Suprapubic skin (tissue), 4 donors: ENCODE measurements at regions not wholly inside any gene's neighbourhood (a gene's known extent, or its start where the extent isn't known, plus 50 kb on each side); places are given as distances from the start of the nearest gene placed in this dataset.

Source experiments
- DNase-seq, 2 donors: peaks; one replicate each; pipeline ENCODE4 v3.0.0-alpha.2; 2019; ENCODE audit warnings: low spot score in 2 of 2
- H3K27ac ChIP-seq: fragments of 200-600 bp; sonication (generic); one replicate; pipeline ENCODE4 v1.5.1; 2019
- H3K27me3 ChIP-seq: fragments of 200-600 bp; sonication (generic); one replicate; pipeline ENCODE4 v1.5.1; 2019
- H3K36me3 ChIP-seq: fragments of 200-600 bp; sonication (generic); one replicate; pipeline ENCODE4 v1.5.1; 2019
- H3K4me1 ChIP-seq: fragments of 200-600 bp; sonication (generic); one replicate; pipeline ENCODE4 v1.5.1; 2019
- H3K4me3 ChIP-seq: fragments of 200-600 bp; sonication (generic); one replicate; pipeline ENCODE4 v1.5.1; 2019; ENCODE audit warnings: mild to moderate bottlenecking
- H3K9me3 ChIP-seq: fragments of 200-600 bp; sonication (generic); one replicate; pipeline ENCODE4 v1.5.1; 2019
- EP300 ChIP-seq: sonication (generic); formaldehyde crosslinking; IDR thresholded peaks from one replicate; pipeline ENCODE4 v1.6.1; 2017; ENCODE audit warnings: antibody characterized with exemption
- POLR2A ChIP-seq, 2 donors: fragments of 450-650 bp; IDR thresholded peaks; one replicate each; pipeline ENCODE4 v1.6.1; 2017; ENCODE audit warnings: antibody characterized with exemption in 2 of 2, mild to moderate bottlenecking in 2 of 2, moderate library complexity in 2 of 2
- POLR2AphosphoS5 ChIP-seq, 3 donors: sonication (generic); formaldehyde crosslinking; IDR thresholded peaks; one replicate each; pipeline ENCODE4 v1.6.1; 2017; ENCODE audit warnings: antibody characterized with exemption in 3 of 3
- WGBS: methylation state at CpG from one replicate; pipeline ENCODE4 v1.1.5; 2018; 5-methylcytosine and 5-hydroxymethylcytosine counted together
- TF ChIP-seq, protein P1 (sequence below), 2 donors: fragments of 200-600 bp in 1 of 2; fragments of 450-650 bp in 1 of 2; sonication (generic) in 1 of 2; IDR thresholded peaks; one replicate each; pipeline ENCODE4 v1.5.1; 2016 to 2019; ENCODE audit warnings: antibody characterized with exemption in 2 of 2, mild to moderate bottlenecking in 1 of 2, moderate library complexity in 1 of 2

DNA sequence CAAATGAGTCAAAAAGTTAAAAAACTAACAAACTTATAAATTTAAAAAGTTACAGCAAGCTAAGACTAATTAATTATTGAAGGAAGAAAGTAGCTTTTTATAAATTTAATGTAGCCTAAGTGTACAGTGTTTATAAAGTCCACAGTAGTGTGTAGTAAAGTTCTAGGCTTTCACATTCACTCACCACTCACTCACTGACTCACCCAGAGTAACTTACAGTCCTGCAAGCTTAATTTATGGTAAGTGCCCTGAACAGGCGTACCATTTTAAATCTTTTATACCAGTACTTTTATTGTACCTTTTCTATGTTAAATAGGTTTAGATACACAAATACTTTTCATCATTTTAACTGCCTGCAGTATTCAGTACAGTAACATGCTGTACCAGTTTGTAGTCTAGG is 80.0 kb upstream of the C9orf72 start:
- H3K36me3 ChIP-seq = no peaks in the 10 kb centered on the region
- no peaks in the 10 kb centered on the region for H3K27me3 ChIP-seq
- 79% methylated on average over 1 of the region's 1 CpG for WGBS
- no peaks in the 10 kb centered on the region for H3K4me1 ChIP-seq
- TF ChIP-seq, protein P1, sequence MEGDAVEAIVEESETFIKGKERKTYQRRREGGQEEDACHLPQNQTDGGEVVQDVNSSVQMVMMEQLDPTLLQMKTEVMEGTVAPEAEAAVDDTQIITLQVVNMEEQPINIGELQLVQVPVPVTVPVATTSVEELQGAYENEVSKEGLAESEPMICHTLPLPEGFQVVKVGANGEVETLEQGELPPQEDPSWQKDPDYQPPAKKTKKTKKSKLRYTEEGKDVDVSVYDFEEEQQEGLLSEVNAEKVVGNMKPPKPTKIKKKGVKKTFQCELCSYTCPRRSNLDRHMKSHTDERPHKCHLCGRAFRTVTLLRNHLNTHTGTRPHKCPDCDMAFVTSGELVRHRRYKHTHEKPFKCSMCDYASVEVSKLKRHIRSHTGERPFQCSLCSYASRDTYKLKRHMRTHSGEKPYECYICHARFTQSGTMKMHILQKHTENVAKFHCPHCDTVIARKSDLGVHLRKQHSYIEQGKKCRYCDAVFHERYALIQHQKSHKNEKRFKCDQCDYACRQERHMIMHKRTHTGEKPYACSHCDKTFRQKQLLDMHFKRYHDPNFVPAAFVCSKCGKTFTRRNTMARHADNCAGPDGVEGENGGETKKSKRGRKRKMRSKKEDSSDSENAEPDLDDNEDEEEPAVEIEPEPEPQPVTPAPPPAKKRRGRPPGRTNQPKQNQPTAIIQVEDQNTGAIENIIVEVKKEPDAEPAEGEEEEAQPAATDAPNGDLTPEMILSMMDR (IDR thresholded peaks at IDR 0.05) = no peak
- TF ChIP-seq POLR2A (IDR thresholded peaks at IDR 0.05) (no peak), POLR2AphosphoS5 (IDR thresholded peaks at IDR 0.05) (no peak), EP300 (no peak)
- H3K27ac ChIP-seq = no peak overlapping the region
- H3K4me3 ChIP-seq = no peak overlapping the region
- H3K9me3 ChIP-seq = no peaks in the 10 kb centered on the region
- no peak for DNase-seq

DNA sequence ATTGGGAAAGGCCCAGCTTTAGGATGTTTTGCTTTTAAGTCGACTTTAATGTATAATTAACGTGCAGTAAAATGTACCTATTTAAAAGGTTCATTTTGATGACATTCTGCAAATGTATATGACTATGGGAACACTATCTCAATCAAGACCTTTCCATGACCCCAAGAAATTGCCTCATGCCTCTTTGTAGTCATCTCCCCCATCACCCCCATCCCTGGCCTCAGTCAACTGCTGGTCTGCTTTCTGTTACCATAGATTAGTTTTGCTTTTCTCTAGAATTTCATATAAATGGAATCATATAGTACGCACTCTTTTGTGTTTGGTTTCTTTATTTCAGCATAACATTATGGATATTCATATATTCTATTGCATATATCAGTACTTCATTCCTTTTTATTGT is 80.7 kb upstream of the C9orf72 start:
- no peak for DNase-seq
- Histone ChIP-seq H3K27me3 (no peaks in the 10 kb centered on the region), H3K36me3 (no peaks in the 10 kb centered on the region), H3K4me3 (no peak overlapping the region), H3K4me1 (no peaks in the 10 kb centered on the region), H3K9me3 (no peaks in the 10 kb centered on the region), H3K27ac (no peak overlapping the region)
- WGBS = 92% methylated on average over 3 of the region's 3 CpGs
- TF ChIP-seq, protein P1 (IDR thresholded peaks at IDR 0.05) = no peak
- TF ChIP-seq EP300 = no peak
- TF ChIP-seq POLR2A (IDR thresholded peaks at IDR 0.05) = no peak
- no peak for TF ChIP-seq POLR2AphosphoS5 (IDR thresholded peaks at IDR 0.05)

DNA sequence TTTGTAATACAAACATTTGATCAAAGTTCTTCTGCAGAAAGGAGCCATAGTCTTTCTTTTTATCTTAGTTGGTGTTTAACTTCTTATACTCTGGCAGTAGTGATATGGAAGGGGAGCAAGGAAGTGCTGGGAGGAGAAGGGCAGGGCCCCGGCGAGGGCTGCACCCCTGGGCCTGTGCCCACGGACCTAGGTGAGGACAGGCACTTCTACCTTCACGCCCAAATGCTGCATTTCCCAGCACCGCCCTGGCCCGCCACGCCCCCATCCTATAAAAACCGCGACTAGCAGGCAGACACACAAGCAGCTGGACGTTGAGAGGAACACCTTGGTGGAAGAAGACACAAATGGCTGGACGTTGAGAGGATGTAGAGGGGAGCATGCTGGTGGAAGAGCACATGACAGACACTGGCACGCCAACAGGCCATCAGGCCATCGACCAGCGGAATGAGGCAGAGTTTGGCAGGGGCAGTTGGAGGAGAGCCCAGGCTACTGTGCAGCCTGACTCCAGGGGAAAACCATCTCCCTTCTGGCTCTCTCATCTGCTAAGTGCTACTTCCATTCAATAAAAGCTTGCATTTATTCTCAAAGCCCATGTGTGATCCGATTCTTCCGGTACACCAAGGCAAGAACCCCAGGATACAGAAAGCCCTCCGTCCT is 81.5 kb upstream of the C9orf72 start:
- 80% methylated on average over 17 of the region's 17 CpGs for WGBS

DNA sequence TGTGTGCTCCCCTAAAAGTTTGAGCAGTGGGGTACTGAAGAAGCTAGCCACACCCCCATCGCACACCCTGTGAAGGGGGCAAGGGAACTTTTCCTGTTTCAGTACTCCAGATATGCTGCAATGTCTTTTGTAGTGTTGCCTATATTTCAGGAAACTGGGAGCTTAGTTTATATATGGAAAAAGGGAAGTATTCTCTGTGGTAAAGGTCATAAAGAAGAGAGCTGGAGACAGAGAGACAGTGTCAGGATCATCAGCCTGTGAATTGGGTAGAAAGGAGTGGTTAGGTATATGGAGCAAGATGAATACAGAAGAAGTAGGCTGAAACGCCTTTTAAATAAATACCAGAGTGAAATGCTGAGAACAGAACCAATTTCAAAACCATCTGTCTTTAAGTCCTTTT is 82.2 kb upstream of the C9orf72 start:
- TF ChIP-seq POLR2AphosphoS5 (IDR thresholded peaks at IDR 0.05) = no peak
- no peak for TF ChIP-seq EP300
- TF ChIP-seq, protein P1 (IDR thresholded peaks at IDR 0.05) = no peak
- TF ChIP-seq POLR2A (IDR thresholded peaks at IDR 0.05) = no peak
- 81% methylated on average over 2 of the region's 2 CpGs for WGBS

More for the DNA sequence above, 81.5 kb upstream of the C9orf72 start:
- Histone ChIP-seq H3K27ac (no peak overlapping the region), H3K27me3 (no peaks in the 10 kb centered on the region), H3K36me3 (no peaks in the 10 kb centered on the region), H3K9me3 (no peaks in the 10 kb centered on the region), H3K4me1 (no peaks in the 10 kb centered on the region), H3K4me3 (no peak overlapping the region)
- TF ChIP-seq, protein P1 (IDR thresholded peaks at IDR 0.05) = no peak
- no peak for TF ChIP-seq POLR2AphosphoS5 (IDR thresholded peaks at IDR 0.05)
- TF ChIP-seq POLR2A (IDR thresholded peaks at IDR 0.05) = no peak
- no peak for TF ChIP-seq EP300
- no peak for DNase-seq

DNA sequence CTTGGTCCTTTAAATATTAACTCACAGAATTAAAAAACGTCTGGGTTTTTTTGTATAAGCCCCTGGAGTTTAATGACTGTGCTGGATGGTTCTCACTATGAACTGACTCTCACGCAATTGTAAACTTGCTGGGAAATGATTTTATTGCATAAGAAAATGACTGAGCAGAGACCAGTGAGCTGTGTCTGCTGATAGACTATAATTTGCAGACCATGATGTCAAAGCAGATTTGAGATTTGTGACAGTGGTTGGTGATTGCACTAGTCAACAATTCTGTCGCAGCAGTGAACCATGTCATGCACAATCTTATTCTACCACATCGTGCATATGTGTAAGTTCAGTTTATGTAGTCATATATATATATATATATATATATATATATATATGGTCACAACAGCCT is 85.7 kb upstream of the C9orf72 start:
- no peaks in the 10 kb centered on the region for H3K36me3 ChIP-seq
- no peak overlapping the region for H3K4me3 ChIP-seq
- 70% methylated on average over 4 of the region's 4 CpGs for WGBS
- H3K27ac ChIP-seq = no peak overlapping the region
- H3K4me1 ChIP-seq = no peaks in the 10 kb centered on the region
- no peak for TF ChIP-seq EP300
- DNase-seq = no peak
- no peaks in the 10 kb centered on the region for H3K9me3 ChIP-seq
- H3K27me3 ChIP-seq = no peaks in the 10 kb centered on the region

More for the DNA sequence above, 82.2 kb upstream of the C9orf72 start:
- no peaks in the 10 kb centered on the region for H3K9me3 ChIP-seq
- H3K27ac ChIP-seq = no peak overlapping the region
- H3K27me3 ChIP-seq = no peaks in the 10 kb centered on the region
- DNase-seq = no peak
- H3K4me3 ChIP-seq = no peak overlapping the region
- no peaks in the 10 kb centered on the region for H3K4me1 ChIP-seq
- H3K36me3 ChIP-seq = no peaks in the 10 kb centered on the region

DNA sequence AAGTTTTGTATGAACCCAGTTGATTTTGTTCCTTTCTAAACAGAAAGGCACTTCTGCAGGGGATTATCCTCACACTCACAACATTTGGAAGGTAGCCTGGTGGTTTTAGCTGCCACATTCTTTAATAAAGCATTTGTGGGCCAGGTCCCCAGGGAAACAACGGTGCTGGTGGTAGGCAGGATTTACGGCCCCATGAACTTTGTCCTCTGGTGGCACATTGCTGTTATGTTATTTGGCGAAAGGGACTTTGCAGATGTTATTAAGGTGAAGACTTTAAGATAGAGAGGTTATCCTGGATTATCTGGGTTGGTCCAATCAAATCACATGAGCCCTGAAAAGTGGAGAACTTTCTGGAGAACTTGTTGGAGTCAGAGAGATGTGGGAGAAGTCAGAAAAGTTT is 86.3 kb upstream of the C9orf72 start:
- TF ChIP-seq POLR2AphosphoS5 (IDR thresholded peaks at IDR 0.05) (no peak), POLR2A (IDR thresholded peaks at IDR 0.05) (no peak), EP300 (no peak)
- TF ChIP-seq, protein P1 (IDR thresholded peaks at IDR 0.05) = no peak
- no peak for DNase-seq
- Histone ChIP-seq H3K36me3 (no peaks in the 10 kb centered on the region), H3K27me3 (no peaks in the 10 kb centered on the region), H3K4me3 (no peak overlapping the region), H3K4me1 (no peaks in the 10 kb centered on the region), H3K27ac (no peak overlapping the region), H3K9me3 (no peaks in the 10 kb centered on the region)
- WGBS = 70% methylated on average over 3 of the region's 3 CpGs
